ENCODE measurements at regions not wholly inside any gene's neighbourhood (a gene's known extent, or its start where the extent isn't known, plus 50 kb on each side); places are given as distances from the start of the nearest gene placed in this dataset.

DNA sequence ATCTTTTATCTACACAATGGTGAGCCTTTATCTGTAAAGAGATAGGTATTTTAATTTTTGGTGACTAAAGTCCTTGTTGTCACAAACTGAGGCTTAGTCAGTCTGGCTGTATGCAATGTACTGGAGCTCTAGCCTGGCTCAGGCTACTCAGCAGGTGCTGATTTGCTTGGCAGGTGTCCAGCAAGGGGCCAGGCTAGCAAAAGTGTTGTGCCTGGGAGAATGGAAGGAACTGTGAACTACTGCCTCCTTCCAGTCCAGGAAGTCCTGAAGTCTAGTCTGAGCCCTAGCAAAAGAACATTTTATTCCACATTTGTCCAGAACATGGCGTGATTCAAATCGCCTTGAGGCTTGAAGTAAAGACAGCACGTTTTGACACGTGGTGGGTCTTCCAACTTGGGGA lies 260.5 kb downstream of the CCDC85A start:
- DNase-seq, result no peak
- Histone ChIP-seq H3K9me3 (no peaks in the 10 kb centered on the region), H3K27ac (no peak overlapping the region), H3K4me3 (no peak overlapping the region), H3K4me1 (no peaks in the 10 kb centered on the region), H3K27me3 (ENCODE audit: insufficient read depth in 3 of 3, low read length in 2 of 3) (no peaks in the 10 kb centered on the region), H3K36me3 (ENCODE audit: insufficient read depth in 1 of 2, low read depth in 1 of 2) (no peaks in the 10 kb centered on the region)
- 23 to 54% (median 51%) methylated on average over 4 of the region's 4 CpGs for WGBS, 3 donors
- peak in 2 of 4 donors; percentile 46 to 57 for ATAC-seq
- TF ChIP-seq, protein P1, sequence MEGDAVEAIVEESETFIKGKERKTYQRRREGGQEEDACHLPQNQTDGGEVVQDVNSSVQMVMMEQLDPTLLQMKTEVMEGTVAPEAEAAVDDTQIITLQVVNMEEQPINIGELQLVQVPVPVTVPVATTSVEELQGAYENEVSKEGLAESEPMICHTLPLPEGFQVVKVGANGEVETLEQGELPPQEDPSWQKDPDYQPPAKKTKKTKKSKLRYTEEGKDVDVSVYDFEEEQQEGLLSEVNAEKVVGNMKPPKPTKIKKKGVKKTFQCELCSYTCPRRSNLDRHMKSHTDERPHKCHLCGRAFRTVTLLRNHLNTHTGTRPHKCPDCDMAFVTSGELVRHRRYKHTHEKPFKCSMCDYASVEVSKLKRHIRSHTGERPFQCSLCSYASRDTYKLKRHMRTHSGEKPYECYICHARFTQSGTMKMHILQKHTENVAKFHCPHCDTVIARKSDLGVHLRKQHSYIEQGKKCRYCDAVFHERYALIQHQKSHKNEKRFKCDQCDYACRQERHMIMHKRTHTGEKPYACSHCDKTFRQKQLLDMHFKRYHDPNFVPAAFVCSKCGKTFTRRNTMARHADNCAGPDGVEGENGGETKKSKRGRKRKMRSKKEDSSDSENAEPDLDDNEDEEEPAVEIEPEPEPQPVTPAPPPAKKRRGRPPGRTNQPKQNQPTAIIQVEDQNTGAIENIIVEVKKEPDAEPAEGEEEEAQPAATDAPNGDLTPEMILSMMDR (IDR thresholded peaks at IDR 0.05), result no peak
- intact Hi-C loops (cut with DNase I), result no loop called here

DNA sequence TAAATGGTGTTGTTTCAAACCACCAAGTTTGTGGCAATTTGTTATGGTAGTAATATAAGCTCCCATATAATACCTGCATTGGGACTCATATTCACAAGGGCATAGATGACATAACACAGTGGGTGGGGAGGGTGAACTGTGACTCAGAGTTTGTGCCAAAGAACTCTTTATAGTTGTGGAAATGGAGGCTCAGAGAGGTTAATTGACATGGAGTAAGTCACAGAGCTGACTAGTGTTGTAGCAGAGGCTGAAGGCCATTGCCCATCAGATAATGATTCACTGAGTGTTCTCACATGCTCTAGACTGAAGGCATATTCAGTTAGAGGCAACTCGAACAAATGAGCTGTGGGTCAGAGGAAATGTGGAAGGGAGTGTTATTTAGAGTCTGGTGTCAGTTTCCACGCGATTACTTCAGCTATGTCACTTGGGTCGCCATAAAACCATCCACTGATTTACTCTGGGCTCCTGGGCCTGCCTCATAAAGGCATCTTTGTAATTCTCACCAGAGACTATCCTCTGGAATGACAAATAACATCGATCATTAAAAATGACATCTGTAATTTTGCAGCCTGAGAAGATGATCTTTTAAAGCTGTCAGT lies 264.7 kb downstream of the CCDC85A start:
- DNase-seq (no peak), ATAC-seq (no peak)
- Histone ChIP-seq H3K36me3 (ENCODE audit: insufficient read depth in 1 of 2, low read depth in 1 of 2) (no peaks in the 10 kb centered on the region), H3K4me1 (no peaks in the 10 kb centered on the region), H3K27me3 (ENCODE audit: insufficient read depth in 3 of 3, low read length in 2 of 3) (no peaks in the 10 kb centered on the region), H3K27ac (no peak overlapping the region), H3K4me3 (no peak overlapping the region), H3K9me3 (peaks cover 10% of the 10 kb centered on the region)
- intact Hi-C loops (cut with DNase I), result no loop called here
- TF ChIP-seq, protein P1 (IDR thresholded peaks at IDR 0.05), result no peak
- 30 to 33% (median 32%) methylated on average over 5 of the region's 5 CpGs for WGBS, 3 donors

DNA sequence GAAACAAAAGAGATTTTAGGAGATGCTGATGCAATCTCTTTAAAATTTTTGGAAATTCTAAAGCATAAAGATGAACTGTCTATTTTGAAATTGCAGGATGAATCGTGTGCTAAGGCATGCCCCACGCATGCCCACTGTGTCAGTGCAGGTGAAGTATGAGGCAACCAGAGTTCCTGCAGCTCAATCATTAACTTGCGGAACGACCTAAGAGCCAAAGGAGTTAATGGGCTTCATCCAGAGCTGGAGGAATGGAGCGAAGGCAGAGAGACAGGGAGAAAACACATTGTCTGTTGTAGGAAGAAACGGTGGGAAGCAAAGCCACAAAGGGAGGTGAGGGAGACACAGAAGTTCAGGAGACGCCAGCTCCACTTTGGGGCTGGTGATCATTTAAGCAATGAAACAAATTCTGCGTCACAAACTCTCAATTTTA lies 265.2 kb downstream of the CCDC85A start:
- H3K4me3 ChIP-seq, result no peak overlapping the region
- H3K27ac ChIP-seq, result no peak overlapping the region
- ATAC-seq (no peak), DNase-seq (no peak)
- intact Hi-C loops (cut with DNase I), result no loop called here
- no peaks in the 10 kb centered on the region for H3K4me1 ChIP-seq
- 46 to 55% (median 54%) methylated on average over 8 of the region's 8 CpGs for WGBS, 3 donors
- H3K27me3 ChIP-seq (ENCODE audit: insufficient read depth in 3 of 3, low read length in 2 of 3), result no peaks in the 10 kb centered on the region
- TF ChIP-seq, protein P1 (IDR thresholded peaks at IDR 0.05), result no peak
- no peaks in the 10 kb centered on the region for H3K36me3 ChIP-seq (ENCODE audit: insufficient read depth in 1 of 2, low read depth in 1 of 2)
- peaks cover 10% of the 10 kb centered on the region for H3K9me3 ChIP-seq

GRCh38 chr2:56449449-56449860 lies 265.7 kb downstream of the CCDC85A start:
- no peaks in the 10 kb centered on the region for H3K36me3 ChIP-seq (ENCODE audit: insufficient read depth in 1 of 2, low read depth in 1 of 2)
- DNase-seq (no peak), ATAC-seq (no peak)
- no peak overlapping the region for H3K27ac ChIP-seq
- no peaks in the 10 kb centered on the region for H3K4me1 ChIP-seq
- peaks cover 10% of the 10 kb centered on the region for H3K9me3 ChIP-seq
- no peaks in the 10 kb centered on the region for H3K27me3 ChIP-seq (ENCODE audit: insufficient read depth in 3 of 3, low read length in 2 of 3)
- intact Hi-C loops (cut with DNase I), result no loop called here
- TF ChIP-seq, protein P1 (IDR thresholded peaks at IDR 0.05), result no peak
- H3K4me3 ChIP-seq, result no peak overlapping the region
- 51 to 66% (median 52%) methylated on average over 2 of the region's 2 CpGs for WGBS, 3 donors

GRCh38 chr2:56450047-56450446 lies 266.3 kb downstream of the CCDC85A start:
- Histone ChIP-seq H3K36me3 (ENCODE audit: insufficient read depth in 1 of 2, low read depth in 1 of 2) (no peaks in the 10 kb centered on the region), H3K27me3 (ENCODE audit: insufficient read depth in 3 of 3, low read length in 2 of 3) (no peaks in the 10 kb centered on the region), H3K4me1 (no peaks in the 10 kb centered on the region), H3K27ac (no peak overlapping the region), H3K9me3 (peaks cover 10% of the 10 kb centered on the region), H3K4me3 (no peak overlapping the region)
- intact Hi-C loops (cut with DNase I), result no loop called here
- TF ChIP-seq, protein P1 (IDR thresholded peaks at IDR 0.05), result no peak
- DNase-seq, result no peak
- no peak for ATAC-seq
- 32 to 37% (median 35%) methylated on average over 1 of the region's 1 CpG for WGBS, 3 donors
